HEK293 (cell line): ENCODE measurements at regions not wholly inside any gene's neighbourhood (a gene's known extent, or its start where the extent isn't known, plus 50 kb on each side); places are given as distances from the start of the nearest gene placed in this dataset.

Experiments
- CTCF ChIA-PET: fragments of 350-600 bp; formaldehyde crosslinking; extraction: SDS; loops from one replicate; lab custom pipeline; 2021; ENCODE audit warnings: antibody characterized with exemption; lab: Yijun Ruan, JAX
- POLR2A ChIA-PET: fragments of 300-600 bp; formaldehyde crosslinking; extraction: SDS; loops from one replicate; lab custom pipeline; 2020; ENCODE audit warnings: antibody characterized with exemption, inconsistent platforms; lab: Yijun Ruan, JAX
- H3K27ac ChIP-seq: fragments of 200-500 bp; sonication (Bioruptor generic); 2 replicates; pipeline ENCODE4 v1.5.1; 2014; ENCODE audit warnings: low read depth, low read length, control low read depth, inconsistent platforms; ENCODE audit errors: extremely low read depth
- H3K36me3 ChIP-seq, 2 experiments: fragments of 200-500 bp in 1 of 2; sonication (Bioruptor generic) in 1 of 2; 1 replicate in 1 of 2; 2 replicates in 1 of 2; pipeline ENCODE4 v1.5.1; 2014 to 2017; ENCODE audit warnings: inconsistent platforms in 2 of 2, low read length in 2 of 2; ENCODE audit not compliant: control insufficient read depth in 2 of 2, insufficient read depth in 1 of 2
- H3K4me1 ChIP-seq: fragments of 200-500 bp; sonication (Bioruptor generic); 2 replicates; pipeline ENCODE4 v1.5.1; 2014; ENCODE audit warnings: mild to moderate bottlenecking, low read length, inconsistent platforms; ENCODE audit not compliant: control insufficient read depth, insufficient read depth
- H3K4me3 ChIP-seq: 2 replicates; pipeline ENCODE4 v1.5.1; 2011; ENCODE audit warnings: low read depth, mild to moderate bottlenecking, control low read depth, low read length, moderate library complexity
- H3K9me3 ChIP-seq: fragments of 200-500 bp; sonication (Bioruptor generic); 2 replicates; pipeline ENCODE4 v1.5.1; 2014; ENCODE audit warnings: low read depth, low read length, inconsistent platforms; ENCODE audit not compliant: control insufficient read depth, insufficient read depth
- GFI1B ChIP-seq: fragments of 450-650 bp; formaldehyde crosslinking; IDR thresholded peaks from 2 replicates; pipeline ENCODE4 v1.5.1; 2016; ENCODE audit warnings: missing biosample characterization, missing genetic modification characterization
- IKZF3 ChIP-seq: fragments of 450-650 bp; IDR thresholded peaks from 2 replicates; pipeline ENCODE4 v1.5.0; 2018; ENCODE audit warnings: missing biosample characterization, mild to moderate bottlenecking, missing genetic modification characterization, moderate library complexity
- KLF9 ChIP-seq: fragments of 450-650 bp; formaldehyde crosslinking; IDR thresholded peaks from 2 replicates; pipeline ENCODE4 v1.5.1; 2016; ENCODE audit warnings: missing biosample characterization, missing genetic modification characterization, low read depth
- MEIS1 ChIP-seq: sonication (generic); formaldehyde crosslinking; IDR thresholded peaks from 2 replicates; pipeline ENCODE4 v1.8.1; 2022; ENCODE audit warnings: missing genetic modification reagents, mild to moderate bottlenecking, borderline replicate concordance
- YY2 ChIP-seq: fragments of 450-650 bp; formaldehyde crosslinking; IDR thresholded peaks from 2 replicates; pipeline ENCODE4 v1.5.1; 2016; ENCODE audit warnings: missing biosample characterization, missing genetic modification characterization
- ZBTB20 ChIP-seq: fragments of 450-650 bp; formaldehyde crosslinking; IDR thresholded peaks from 2 replicates; pipeline ENCODE4 v1.5.1; 2016; ENCODE audit warnings: missing biosample characterization, missing genetic modification characterization
- ZBTB7A ChIP-seq: fragments of 450-650 bp; formaldehyde crosslinking; IDR thresholded peaks from 2 replicates; pipeline ENCODE4 v1.5.1; 2016; ENCODE audit warnings: low read depth, missing biosample characterization, missing genetic modification characterization
- ZNF10 ChIP-seq: fragments of 450-650 bp; formaldehyde crosslinking; IDR thresholded peaks from 2 replicates; pipeline ENCODE4 v1.5.1; 2017; ENCODE audit warnings: missing biosample characterization, missing genetic modification characterization
- ZNF114 ChIP-seq: fragments of 450-650 bp; formaldehyde crosslinking; IDR thresholded peaks from 2 replicates; pipeline ENCODE4 v1.5.0; 2017; ENCODE audit warnings: missing biosample characterization, missing genetic modification characterization
- ZNF184 ChIP-seq: fragments of 450-650 bp; IDR thresholded peaks from 2 replicates; pipeline ENCODE4 v1.5.1; 2018; ENCODE audit warnings: missing biosample characterization, mild to moderate bottlenecking, missing genetic modification characterization
- ZNF2 ChIP-seq: fragments of 450-650 bp; formaldehyde crosslinking; IDR thresholded peaks from 2 replicates; pipeline ENCODE4 v1.5.1; 2016; ENCODE audit warnings: missing biosample characterization, missing genetic modification characterization
- ZNF214 ChIP-seq: fragments of 450-650 bp; formaldehyde crosslinking; IDR thresholded peaks from 2 replicates; pipeline ENCODE4 v1.5.1; 2017; ENCODE audit warnings: missing biosample characterization, mild to moderate bottlenecking, missing genetic modification characterization, borderline replicate concordance
- ZNF221 ChIP-seq: fragments of 450-650 bp; formaldehyde crosslinking; IDR thresholded peaks from 2 replicates; pipeline ENCODE4 v1.5.1; 2017; ENCODE audit warnings: missing biosample characterization, missing genetic modification characterization, borderline replicate concordance
- ZNF248 ChIP-seq: fragments of 450-650 bp; formaldehyde crosslinking; IDR thresholded peaks from 2 replicates; pipeline ENCODE4 v1.5.1; 2017; ENCODE audit warnings: missing biosample characterization, missing genetic modification characterization
- ZNF335 ChIP-seq: fragments of 450-650 bp; formaldehyde crosslinking; conservative IDR thresholded peaks from 2 replicates; pipeline ENCODE4 v1.5.1; 2016; ENCODE audit warnings: missing biosample characterization, missing genetic modification characterization
- ZNF354C ChIP-seq: fragments of 450-650 bp; formaldehyde crosslinking; IDR thresholded peaks from 2 replicates; pipeline ENCODE4 v1.5.1; 2016; ENCODE audit warnings: missing biosample characterization, missing genetic modification characterization, low read depth, borderline replicate concordance
- ZNF398 ChIP-seq: fragments of 450-650 bp; formaldehyde crosslinking; IDR thresholded peaks from 2 replicates; pipeline ENCODE4 v1.5.1; 2017; ENCODE audit warnings: missing biosample characterization, missing genetic modification characterization
- ZNF48 ChIP-seq: fragments of 450-650 bp; formaldehyde crosslinking; IDR thresholded peaks from 2 replicates; pipeline ENCODE4 v1.5.1; 2016; ENCODE audit warnings: missing biosample characterization, missing genetic modification characterization
- ZNF624 ChIP-seq: fragments of 450-650 bp; formaldehyde crosslinking; IDR thresholded peaks from 2 replicates; pipeline ENCODE4 v1.5.1; 2017; ENCODE audit warnings: missing biosample characterization, missing genetic modification characterization
- ZNF658 ChIP-seq: fragments of 450-650 bp; formaldehyde crosslinking; IDR thresholded peaks from 2 replicates; pipeline ENCODE4; 2016; ENCODE audit warnings: missing biosample characterization, missing genetic modification characterization
- ZNF768 ChIP-seq: fragments of 450-650 bp; formaldehyde crosslinking; IDR thresholded peaks from 2 replicates; pipeline ENCODE4 v1.5.1; 2018; ENCODE audit warnings: missing biosample characterization, mild to moderate bottlenecking, missing genetic modification characterization
- ZNF776 ChIP-seq: fragments of 450-650 bp; formaldehyde crosslinking; IDR thresholded peaks from 2 replicates; pipeline ENCODE4 v1.5.0; 2017; ENCODE audit warnings: missing biosample characterization, missing genetic modification characterization, borderline replicate concordance
- ZNF792 ChIP-seq: fragments of 450-650 bp; formaldehyde crosslinking; IDR thresholded peaks from 2 replicates; pipeline ENCODE4 v1.5.1; 2016; ENCODE audit warnings: missing biosample characterization, missing genetic modification characterization
- TF ChIP-seq, protein P1 (sequence below): fragments of 450-650 bp; formaldehyde crosslinking; IDR thresholded peaks from 2 replicates; pipeline ENCODE4 v1.5.1; 2016; ENCODE audit warnings: missing biosample characterization, missing genetic modification characterization
- TF ChIP-seq, protein P2 (sequence below): fragments of 450-650 bp; formaldehyde crosslinking; optimal IDR thresholded peaks from 2 replicates; pipeline ENCODE3; 2016; ENCODE audit warnings: missing biosample characterization, mild to moderate bottlenecking, missing genetic modification characterization
- TF ChIP-seq, protein P3 (sequence below): fragments of 450-650 bp; formaldehyde crosslinking; IDR thresholded peaks from 2 replicates; pipeline ENCODE4 v1.5.1; 2016; ENCODE audit warnings: missing biosample characterization, missing genetic modification characterization
- TF ChIP-seq, protein P4 (sequence below): fragments of 450-650 bp; formaldehyde crosslinking; IDR thresholded peaks from 2 replicates; pipeline ENCODE4 v1.5.1; 2016; ENCODE audit warnings: missing biosample characterization, missing genetic modification characterization

- ChIA-PET POLR2A (no interaction called here), CTCF (no interaction called here)
- Histone ChIP-seq H3K9me3 (no peaks in the 10 kb centered on the region), H3K27ac (no peak overlapping the region), H3K4me1 (no peaks in the 10 kb centered on the region), H3K4me3 (no peak overlapping the region), H3K36me3 (no peaks in the 10 kb centered on the region)
- TF ChIP-seq ZBTB7A (no peak), ZNF658 (no peak), IKZF3 (tag by site-specific recombination) (no peak), ZNF221 (no peak)
These were observed 429.3 kb upstream of the PDZRN3 start for GRCh38 chr3:74053970-74054516.

GRCh38 chr3:74049444-74049843, 424.7 kb upstream of the PDZRN3 start:
- Histone ChIP-seq H3K9me3 (no peaks in the 10 kb centered on the region), H3K36me3 (no peaks in the 10 kb centered on the region), H3K27ac (no peak overlapping the region), H3K4me3 (no peak overlapping the region), H3K4me1 (no peaks in the 10 kb centered on the region)
- POLR2A ChIA-PET: no interaction called here
- CTCF ChIA-PET: no interaction called here
- TF ChIP-seq ZNF354C (tag by site-specific recombination): no peak
- TF ChIP-seq ZNF10 (tag by site-specific recombination): no peak
- no peak for TF ChIP-seq ZNF768 (tag by site-specific recombination)
- no peak for TF ChIP-seq GFI1B (tag by site-specific recombination)
- no peak for TF ChIP-seq ZNF221
- no peak for TF ChIP-seq ZNF335 (tag by site-specific recombination)
- no peak for TF ChIP-seq MEIS1
- TF ChIP-seq, protein P1, sequence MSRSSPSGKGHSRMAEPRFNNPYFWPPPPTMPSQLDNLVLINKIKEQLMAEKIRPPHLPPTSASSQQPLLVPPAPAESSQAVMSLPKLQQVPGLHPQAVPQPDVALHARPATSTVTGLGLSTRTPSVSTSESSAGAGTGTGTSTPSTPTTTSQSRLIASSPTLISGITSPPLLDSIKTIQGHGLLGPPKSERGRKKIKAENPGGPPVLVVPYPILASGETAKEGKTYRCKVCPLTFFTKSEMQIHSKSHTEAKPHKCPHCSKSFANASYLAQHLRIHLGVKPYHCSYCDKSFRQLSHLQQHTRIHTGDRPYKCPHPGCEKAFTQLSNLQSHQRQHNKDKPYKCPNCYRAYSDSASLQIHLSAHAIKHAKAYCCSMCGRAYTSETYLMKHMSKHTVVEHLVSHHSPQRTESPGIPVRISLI (tag by site-specific recombination): no peak
- TF ChIP-seq ZNF184 (tag by site-specific recombination): no peak
- TF ChIP-seq ZNF624: no peak
- no peak for TF ChIP-seq ZNF792

GRCh38 chr3:74048699-74049098, 424.0 kb upstream of the PDZRN3 start:
- Histone ChIP-seq H3K4me3 (no peak overlapping the region), H3K4me1 (no peaks in the 10 kb centered on the region), H3K9me3 (no peaks in the 10 kb centered on the region), H3K27ac (no peak overlapping the region), H3K36me3 (no peaks in the 10 kb centered on the region)
- ChIA-PET CTCF (no interaction called here), POLR2A (no interaction called here)
- TF ChIP-seq, protein P2, sequence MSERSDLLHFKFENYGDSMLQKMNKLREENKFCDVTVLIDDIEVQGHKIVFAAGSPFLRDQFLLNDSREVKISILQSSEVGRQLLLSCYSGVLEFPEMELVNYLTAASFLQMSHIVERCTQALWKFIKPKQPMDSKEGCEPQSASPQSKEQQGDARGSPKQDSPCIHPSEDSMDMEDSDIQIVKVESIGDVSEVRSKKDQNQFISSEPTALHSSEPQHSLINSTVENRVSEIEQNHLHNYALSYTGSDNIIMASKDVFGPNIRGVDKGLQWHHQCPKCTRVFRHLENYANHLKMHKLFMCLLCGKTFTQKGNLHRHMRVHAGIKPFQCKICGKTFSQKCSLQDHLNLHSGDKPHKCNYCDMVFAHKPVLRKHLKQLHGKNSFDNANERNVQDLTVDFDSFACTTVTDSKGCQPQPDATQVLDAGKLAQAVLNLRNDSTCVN (tag by site-specific recombination): no peak
- no peak for TF ChIP-seq ZNF214 (tag by site-specific recombination)
- TF ChIP-seq, protein P3, sequence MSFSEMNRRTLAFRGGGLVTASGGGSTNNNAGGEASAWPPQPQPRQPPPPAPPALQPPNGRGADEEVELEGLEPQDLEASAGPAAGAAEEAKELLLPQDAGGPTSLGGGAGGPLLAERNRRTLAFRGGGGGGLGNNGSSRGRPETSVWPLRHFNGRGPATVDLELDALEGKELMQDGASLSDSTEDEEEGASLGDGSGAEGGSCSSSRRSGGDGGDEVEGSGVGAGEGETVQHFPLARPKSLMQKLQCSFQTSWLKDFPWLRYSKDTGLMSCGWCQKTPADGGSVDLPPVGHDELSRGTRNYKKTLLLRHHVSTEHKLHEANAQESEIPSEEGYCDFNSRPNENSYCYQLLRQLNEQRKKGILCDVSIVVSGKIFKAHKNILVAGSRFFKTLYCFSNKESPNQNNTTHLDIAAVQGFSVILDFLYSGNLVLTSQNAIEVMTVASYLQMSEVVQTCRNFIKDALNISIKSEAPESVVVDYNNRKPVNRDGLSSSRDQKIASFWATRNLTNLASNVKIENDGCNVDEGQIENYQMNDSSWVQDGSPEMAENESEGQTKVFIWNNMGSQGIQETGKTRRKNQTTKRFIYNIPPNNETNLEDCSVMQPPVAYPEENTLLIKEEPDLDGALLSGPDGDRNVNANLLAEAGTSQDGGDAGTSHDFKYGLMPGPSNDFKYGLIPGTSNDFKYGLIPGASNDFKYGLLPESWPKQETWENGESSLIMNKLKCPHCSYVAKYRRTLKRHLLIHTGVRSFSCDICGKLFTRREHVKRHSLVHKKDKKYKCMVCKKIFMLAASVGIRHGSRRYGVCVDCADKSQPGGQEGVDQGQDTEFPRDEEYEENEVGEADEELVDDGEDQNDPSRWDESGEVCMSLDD (tag by site-specific recombination): no peak
- TF ChIP-seq ZNF776 (tag by site-specific recombination): no peak
- TF ChIP-seq KLF9 (tag by site-specific recombination): no peak
- TF ChIP-seq YY2 (tag by site-specific recombination): no peak
- TF ChIP-seq, protein P4, sequence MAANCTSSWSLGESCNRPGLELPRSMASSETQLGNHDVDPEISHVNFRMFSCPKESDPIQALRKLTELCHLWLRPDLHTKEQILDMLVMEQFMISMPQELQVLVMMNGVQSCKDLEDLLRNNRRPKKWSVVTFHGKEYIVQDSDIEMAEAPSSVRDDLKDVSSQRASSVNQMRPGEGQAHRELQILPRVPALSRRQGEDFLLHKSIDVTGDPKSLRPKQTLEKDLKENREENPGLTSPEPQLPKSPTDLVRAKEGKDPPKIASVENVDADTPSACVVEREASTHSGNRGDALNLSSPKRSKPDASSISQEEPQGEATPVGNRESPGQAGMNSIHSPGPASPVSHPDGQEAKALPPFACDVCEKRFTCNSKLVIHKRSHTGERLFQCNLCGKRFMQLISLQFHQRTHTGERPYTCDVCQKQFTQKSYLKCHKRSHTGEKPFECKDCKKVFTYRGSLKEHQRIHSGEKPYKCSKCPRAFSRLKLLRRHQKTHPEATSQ (tag by site-specific recombination): no peak
- no peak for TF ChIP-seq ZBTB20 (tag by site-specific recombination)
- TF ChIP-seq ZNF114 (tag by site-specific recombination): no peak
- no peak for TF ChIP-seq ZNF248 (tag by site-specific recombination)
- TF ChIP-seq ZNF2 (tag by site-specific recombination): no peak
- no peak for TF ChIP-seq ZNF48 (tag by site-specific recombination)
- no peak for TF ChIP-seq ZNF398 (tag by site-specific recombination)
